Lung (tissue), 11 donors: ENCODE measurements at regions not wholly inside any gene's neighbourhood (a gene's known extent, or its start where the extent isn't known, plus 50 kb on each side); places are given as distances from the start of the nearest gene placed in this dataset.

Experiments
- ATAC-seq: fragments of 200-7000 bp; cut with Tn5 transposase; one replicate; pipeline ENCODE4 v1.9.1; 2020; ENCODE audit warnings: moderate number of reproducible peaks; ENCODE audit not compliant: insufficient read depth, low FRiP score
- DNase-seq, 3 donors: peaks; one replicate each; pipeline ENCODE4 v3.0.0-alpha.2; 2013 to 2017
- H3K27ac ChIP-seq, 2 donors: one replicate each; pipeline ENCODE4 v1.5.1; 2013; ENCODE audit warnings: mild to moderate bottlenecking in 2 of 2, moderate library complexity in 2 of 2, control low read depth in 1 of 2, inconsistent platforms in 1 of 2, low read depth in 1 of 2, low read length in 1 of 2
- H3K27me3 ChIP-seq, 3 donors: one replicate each; pipeline ENCODE4 v1.5.1; 2013; ENCODE audit warnings: low read length in 2 of 3; ENCODE audit not compliant: control insufficient read depth in 3 of 3, insufficient read depth in 3 of 3
- H3K36me3 ChIP-seq, 4 donors: one replicate each; pipeline ENCODE4 v1.5.1; 2013; ENCODE audit warnings: low read length in 4 of 4, mild to moderate bottlenecking in 1 of 4, moderate library complexity in 1 of 4; ENCODE audit not compliant: control insufficient read depth in 4 of 4, insufficient read depth in 4 of 4
- H3K4me1 ChIP-seq, 5 donors: one replicate each; pipeline ENCODE4 v1.5.1; 2013; ENCODE audit warnings: low read length in 5 of 5, mild to moderate bottlenecking in 2 of 5, moderate library complexity in 1 of 5; ENCODE audit not compliant: control insufficient read depth in 5 of 5, insufficient read depth in 5 of 5
- H3K4me3 ChIP-seq: one replicate; pipeline ENCODE4 v1.5.1; 2013; ENCODE audit warnings: mild to moderate bottlenecking, control low read depth, moderate library complexity
- H3K9ac ChIP-seq, 2 donors: one replicate each; pipeline ENCODE4 v1.5.1; 2013; ENCODE audit warnings: low read length in 2 of 2, control low read depth in 1 of 2; ENCODE audit not compliant: insufficient read depth in 1 of 2
- H3K9me3 ChIP-seq, 4 donors: one replicate each; pipeline ENCODE4 v1.5.1; 2013; ENCODE audit warnings: low read length in 3 of 4, mild to moderate bottlenecking in 1 of 4, moderate library complexity in 1 of 4; ENCODE audit not compliant: control insufficient read depth in 4 of 4, insufficient read depth in 3 of 4
- WGBS, 2 donors: extraction: QIAGEN DNeasy Blood & Tissue Kit; methylation state at CpG; one replicate each; pipeline ENCODE4 v1.1.7; 2013; 5-methylcytosine and 5-hydroxymethylcytosine counted together
- TF ChIP-seq, protein P1 (sequence below): IDR thresholded peaks from 2 replicates; pipeline ENCODE4 v1.5.1; 2012; ENCODE audit warnings: mild to moderate bottlenecking; ENCODE audit errors: control extremely low read depth, extremely low read depth
- donor health status: control.
- donor health status: control.
- donor health status: Bipolar disorder and iron deficiency.
- donor health status: healthy.
- donor health status: DM: yes; HTN: yes; CAD: no.

DNA sequence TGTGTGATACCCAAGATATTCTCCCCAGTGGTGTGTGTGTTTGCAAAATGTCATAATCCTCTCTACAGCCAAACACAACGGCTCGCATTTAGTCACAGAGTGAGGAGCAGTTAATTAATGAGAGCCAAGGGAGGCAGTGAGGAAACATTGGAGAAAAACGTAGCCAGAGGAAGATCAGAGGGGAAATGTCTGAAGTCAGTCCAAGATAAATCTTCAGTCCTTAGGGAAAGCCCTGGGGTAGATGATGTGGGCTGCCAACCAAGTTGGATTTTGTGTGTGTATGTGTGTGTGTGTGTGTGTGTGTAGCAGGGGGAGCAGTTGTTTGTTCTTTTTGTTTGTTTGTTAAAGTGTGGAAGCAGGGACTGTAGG lies 201.0 kb upstream of the PTBP2 start:
- 31 to 32% methylated on average over 3 of the region's 3 CpGs for WGBS, 2 donors
- peaks cover 0 to 9% (median 0%) of the 10 kb centered on the region in 5 donors for H3K4me1 ChIP-seq
- no peak overlapping the region for H3K27ac ChIP-seq
- no peak for ATAC-seq
- no peaks in the 10 kb centered on the region for H3K9me3 ChIP-seq
- TF ChIP-seq, protein P1, sequence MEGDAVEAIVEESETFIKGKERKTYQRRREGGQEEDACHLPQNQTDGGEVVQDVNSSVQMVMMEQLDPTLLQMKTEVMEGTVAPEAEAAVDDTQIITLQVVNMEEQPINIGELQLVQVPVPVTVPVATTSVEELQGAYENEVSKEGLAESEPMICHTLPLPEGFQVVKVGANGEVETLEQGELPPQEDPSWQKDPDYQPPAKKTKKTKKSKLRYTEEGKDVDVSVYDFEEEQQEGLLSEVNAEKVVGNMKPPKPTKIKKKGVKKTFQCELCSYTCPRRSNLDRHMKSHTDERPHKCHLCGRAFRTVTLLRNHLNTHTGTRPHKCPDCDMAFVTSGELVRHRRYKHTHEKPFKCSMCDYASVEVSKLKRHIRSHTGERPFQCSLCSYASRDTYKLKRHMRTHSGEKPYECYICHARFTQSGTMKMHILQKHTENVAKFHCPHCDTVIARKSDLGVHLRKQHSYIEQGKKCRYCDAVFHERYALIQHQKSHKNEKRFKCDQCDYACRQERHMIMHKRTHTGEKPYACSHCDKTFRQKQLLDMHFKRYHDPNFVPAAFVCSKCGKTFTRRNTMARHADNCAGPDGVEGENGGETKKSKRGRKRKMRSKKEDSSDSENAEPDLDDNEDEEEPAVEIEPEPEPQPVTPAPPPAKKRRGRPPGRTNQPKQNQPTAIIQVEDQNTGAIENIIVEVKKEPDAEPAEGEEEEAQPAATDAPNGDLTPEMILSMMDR, result no peak
- H3K36me3 ChIP-seq, result no peaks in the 10 kb centered on the region
- H3K9ac ChIP-seq, result no peak overlapping the region
- DNase-seq, result peak; percentile 37 to 78 (median 59)
- no peaks in the 10 kb centered on the region for H3K27me3 ChIP-seq
- no peak overlapping the region for H3K4me3 ChIP-seq

DNA sequence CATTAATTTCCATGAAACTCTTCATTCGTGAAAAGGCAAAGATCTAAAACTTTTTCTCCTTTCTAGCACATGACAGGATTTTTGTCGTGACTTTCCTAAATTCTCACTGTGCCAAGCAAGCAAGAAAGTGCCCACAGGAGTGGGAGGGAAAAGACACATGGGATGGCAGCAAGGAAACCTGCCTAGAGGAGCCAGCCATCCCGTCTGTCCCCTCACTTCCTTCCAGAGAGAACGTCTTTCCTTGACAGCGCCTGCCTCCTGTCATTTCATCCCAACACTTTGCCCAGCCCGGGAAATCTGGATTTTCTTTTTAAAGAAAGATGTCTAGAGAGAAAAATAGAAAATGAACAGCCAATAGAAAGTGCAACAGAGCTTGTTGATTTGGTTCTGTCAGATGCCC lies 200.6 kb upstream of the PTBP2 start:
- Histone ChIP-seq H3K4me1 (peaks cover 0 to 9% (median 0%) of the 10 kb centered on the region in 5 donors), H3K9ac (no peak overlapping the region), H3K4me3 (no peak overlapping the region), H3K27ac (no peak overlapping the region), H3K27me3 (no peaks in the 10 kb centered on the region), H3K9me3 (no peaks in the 10 kb centered on the region), H3K36me3 (no peaks in the 10 kb centered on the region)
- TF ChIP-seq, protein P1, result no peak
- 54 to 74% methylated on average over 6 of the region's 6 CpGs for WGBS, 2 donors
- ATAC-seq, result no peak
- DNase-seq, result no peak

DNA sequence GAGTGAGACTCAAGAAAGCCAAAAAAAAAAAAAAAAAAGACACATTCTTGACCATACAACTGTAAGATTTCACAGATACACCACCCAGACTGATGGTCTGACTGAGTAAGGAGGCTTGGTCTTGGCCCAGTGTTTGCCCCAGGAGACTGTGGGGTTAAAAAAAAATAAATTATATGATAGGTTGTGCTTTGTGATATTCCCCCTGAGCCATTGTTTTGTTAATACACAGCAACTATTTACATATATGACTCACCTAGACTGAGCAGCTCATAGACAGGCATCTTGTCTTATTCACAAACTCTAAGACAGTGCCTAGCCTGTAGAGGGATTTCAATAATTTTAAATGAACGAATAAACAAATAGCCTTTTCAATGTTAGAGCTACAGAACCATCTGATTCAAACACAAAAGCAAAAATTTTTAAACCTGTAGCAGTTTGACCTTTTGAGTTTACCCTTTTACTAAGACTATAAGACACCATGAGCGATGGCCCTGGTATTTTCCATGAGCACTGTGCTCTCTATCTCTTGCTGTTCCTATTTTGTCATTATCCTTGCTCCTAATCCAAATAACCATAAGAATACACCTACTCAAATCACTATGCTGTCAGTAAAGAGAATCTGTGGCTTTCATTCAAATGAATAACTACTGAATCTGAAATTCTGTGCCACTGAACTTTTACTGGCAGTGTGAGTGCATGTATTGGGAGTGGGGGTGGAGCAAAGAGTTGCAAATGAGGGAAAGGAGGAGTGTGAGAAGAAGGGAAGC lies 199.4 kb upstream of the PTBP2 start:
- H3K27ac ChIP-seq, result no peak overlapping the region
- ATAC-seq (no peak), DNase-seq (no peak)
- no peaks in the 10 kb centered on the region for H3K27me3 ChIP-seq
- no peaks in the 10 kb centered on the region for H3K36me3 ChIP-seq
- peaks cover 0 to 9% (median 0%) of the 10 kb centered on the region in 5 donors for H3K4me1 ChIP-seq
- no peaks in the 10 kb centered on the region for H3K9me3 ChIP-seq
- no peak overlapping the region for H3K9ac ChIP-seq
- TF ChIP-seq, protein P1, result no peak
- 93 to 95% methylated on average over 2 of the region's 2 CpGs for WGBS, 2 donors
- no peak overlapping the region for H3K4me3 ChIP-seq

DNA sequence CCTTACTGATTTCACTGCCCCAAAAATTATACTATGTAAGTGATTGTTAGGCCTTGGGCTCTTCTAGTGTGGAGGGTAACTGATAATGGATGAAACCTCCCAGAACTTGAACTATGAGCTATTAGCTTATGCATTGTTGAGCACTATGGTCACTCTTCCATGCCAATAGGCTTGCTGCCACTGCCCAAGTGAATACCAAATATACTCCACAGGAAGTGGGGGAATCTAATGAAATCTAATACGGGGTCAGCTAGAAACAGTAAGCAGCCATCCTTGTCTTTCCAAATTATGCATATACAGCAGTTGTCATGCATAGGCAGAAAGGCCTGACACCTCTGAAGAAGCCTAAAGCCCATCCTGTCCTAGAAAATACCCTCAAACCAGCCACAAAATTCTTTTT lies 198.7 kb upstream of the PTBP2 start:
- DNase-seq (no peak), ATAC-seq (no peak)
- H3K36me3 ChIP-seq, result no peaks in the 10 kb centered on the region
- 79 to 81% methylated on average over 1 of the region's 1 CpG for WGBS, 2 donors
- no peak overlapping the region for H3K27ac ChIP-seq
- H3K4me3 ChIP-seq, result no peak overlapping the region
- H3K27me3 ChIP-seq, result no peaks in the 10 kb centered on the region
- no peak overlapping the region for H3K9ac ChIP-seq
- peaks cover 0 to 9% (median 0%) of the 10 kb centered on the region in 5 donors for H3K4me1 ChIP-seq
- H3K9me3 ChIP-seq, result no peaks in the 10 kb centered on the region
- TF ChIP-seq, protein P1, result no peak
